PC-9 (cell line): ENCODE measurements at regions not wholly inside any gene's neighbourhood (a gene's known extent, or its start where the extent isn't known, plus 50 kb on each side); places are given as distances from the start of the nearest gene placed in this dataset.

Experiments used
- BruUV-seq: library from RNA; stranded (reverse); fragments of 400-500 nt; replicated peaks from 2 replicates; lab custom pipeline; 2021; lab: Mats Ljungman, UMichigan
- CTCF ChIA-PET: fragments of 300-600 bp; sonication (Branson Sonifier 250); formaldehyde crosslinking; loops from one replicate; lab custom pipeline; 2022; ENCODE audit warnings: antibody characterized with exemption; lab: Charles Lee
- POLR2A ChIA-PET: fragments of 300-600 bp; sonication (Branson Sonifier 250); formaldehyde crosslinking; loops from one replicate; lab custom pipeline; 2022; ENCODE audit warnings: antibody characterized with exemption; ENCODE audit not compliant: unreplicated experiment; lab: Charles Lee
- DNase-seq, 2 experiments: peaks; one replicate each; pipeline versions ENCODE4 v3.0.0 to v3.0.0-alpha.2; 2015 to 2022; ENCODE audit warnings: mixed read lengths in 1 of 2
- H2AFZ ChIP-seq: fragments of 200-600 bp; sonication (generic); 2 replicates; pipeline ENCODE4 v1.8.1; 2017; ENCODE audit warnings: antibody characterized with exemption
- H3F3A ChIP-seq: fragments of 200-600 bp; sonication (generic); 2 replicates; pipeline ENCODE4 v1.8.1; 2017; ENCODE audit warnings: antibody characterized with exemption, mild to moderate bottlenecking, low read depth; ENCODE audit not compliant: insufficient read depth
- H3K27ac ChIP-seq: fragments of 200-600 bp; sonication (generic); 2 replicates; pipeline ENCODE4 v1.6.1; 2016; ENCODE audit warnings: mixed run types
- H3K27me3 ChIP-seq: fragments of 200-600 bp; sonication (generic); 2 replicates; pipeline ENCODE4 v1.6.1; 2016; ENCODE audit warnings: low read depth, mixed run types; ENCODE audit not compliant: insufficient read depth
- H3K36me3 ChIP-seq: fragments of 200-600 bp; sonication (generic); 2 replicates; pipeline ENCODE4 v1.6.1; 2016; ENCODE audit warnings: low read depth, mixed run types
- H3K4me1 ChIP-seq: fragments of 200-600 bp; sonication (generic); replicated peaks from 2 replicates; pipeline ENCODE4 v1.6.1; 2016; ENCODE audit warnings: mixed run types; ENCODE audit not compliant: insufficient read depth
- H3K4me2 ChIP-seq: fragments of 200-600 bp; sonication (generic); 2 replicates; pipeline ENCODE4 v1.6.1; 2017; ENCODE audit warnings: mixed run types
- H3K4me3 ChIP-seq: fragments of 200-600 bp; sonication (generic); 2 replicates; pipeline ENCODE4 v1.6.1; 2016; ENCODE audit warnings: mixed run types
- H3K79me2 ChIP-seq: fragments of 200-600 bp; sonication (generic); 2 replicates; pipeline ENCODE4 v1.6.1; 2017; ENCODE audit warnings: low read depth, mixed run types
- H3K9me2 ChIP-seq: fragments of 200-600 bp; sonication (generic); 2 replicates; pipeline ENCODE4 v1.8.1; 2017; ENCODE audit warnings: mild to moderate bottlenecking; ENCODE audit not compliant: insufficient read depth
- H3K9me3 ChIP-seq: fragments of 200-600 bp; sonication (generic); 2 replicates; pipeline ENCODE4 v1.8.1; 2016; ENCODE audit warnings: low read depth; ENCODE audit not compliant: insufficient read depth
- H4K20me1 ChIP-seq: fragments of 200-600 bp; sonication (generic); 2 replicates; pipeline ENCODE4 v1.8.1; 2017; ENCODE audit not compliant: insufficient read depth
- EZH2 ChIP-seq: fragments of 200-600 bp; sonication (generic); IDR thresholded peaks from 2 replicates; pipeline ENCODE4 v1.8.0; 2017; ENCODE audit warnings: antibody characterized with exemption, low read depth
- intact Hi-C: fragments of 100-400 bp; cut with micrococcal nuclease; formaldehyde crosslinking; loops from one replicate; pipeline ENCODE4 v1.10.0; 2022; ENCODE audit not compliant: unreplicated experiment
- TF ChIP-seq, protein P1 (sequence below): fragments of 200-600 bp; sonication (generic); conservative IDR thresholded peaks from 2 replicates; pipeline ENCODE4 v1.6.1; 2017; ENCODE audit warnings: mixed run types, antibody characterized with exemption, mild to moderate bottlenecking, moderate library complexity

DNA sequence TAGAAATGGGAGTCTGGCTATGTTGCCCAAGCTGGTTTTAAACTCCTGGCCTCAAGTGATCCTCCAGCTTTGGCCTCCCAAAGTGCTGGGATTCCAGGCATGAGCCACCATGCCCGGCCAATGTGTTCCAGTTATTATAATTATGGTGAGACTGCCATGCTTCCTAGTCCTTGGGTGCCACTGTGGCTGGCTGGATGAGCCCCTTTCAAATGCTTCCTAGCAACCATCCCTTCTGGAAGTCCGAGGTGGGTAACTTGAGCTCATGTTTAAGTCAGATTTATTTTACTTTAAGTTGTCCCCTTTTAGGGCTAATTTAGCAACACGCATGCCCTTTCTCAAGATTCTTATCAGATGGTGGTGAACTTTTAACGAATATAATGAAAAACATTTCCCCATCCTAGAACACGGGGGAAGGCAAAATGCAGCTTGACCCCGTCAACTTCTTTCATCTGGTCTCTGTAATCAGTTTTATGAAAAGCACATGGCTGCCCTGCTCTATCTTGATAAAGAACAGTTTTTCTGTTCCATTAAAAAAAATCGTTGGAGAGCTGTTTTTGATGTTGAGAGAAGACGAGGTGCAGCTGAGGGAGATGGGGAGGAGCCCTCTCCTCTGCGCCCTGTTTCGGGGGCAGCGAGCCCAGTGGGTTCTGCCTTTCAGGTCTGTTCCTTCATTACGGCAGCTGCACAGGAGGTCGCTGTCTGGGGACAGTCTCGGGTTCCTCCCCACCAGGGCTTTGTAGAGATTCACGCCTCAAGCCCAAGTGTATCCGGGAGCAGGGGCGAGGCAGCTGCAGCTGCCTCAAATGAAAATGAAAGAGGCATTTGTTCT lies 61.0 kb upstream of the MKI67 start:
- Histone ChIP-seq H3K27me3 (peaks cover 28% of the 10 kb centered on the region; the same call in 1 of the 2 replicates), H3F3A (no peaks in the 10 kb centered on the region), H3K79me2 (no peaks in the 10 kb centered on the region), H3K4me3 (no peak overlapping the region), H3K9me2 (no peaks in the 10 kb centered on the region), H3K4me1 (no peaks in the 10 kb centered on the region), H3K36me3 (no peaks in the 10 kb centered on the region), H3K27ac (no peak overlapping the region), H3K9me3 (no peaks in the 10 kb centered on the region), H4K20me1 (no peaks in the 10 kb centered on the region), H3K4me2 (no peak overlapping the region), H2AFZ (no peak overlapping the region)
- no peak for DNase-seq
- ChIA-PET POLR2A (no interaction called here), CTCF (no interaction called here)
- intact Hi-C loops = no loop called here
- no TSS peak for BruUV-seq
- no peak for TF ChIP-seq EZH2

DNA sequence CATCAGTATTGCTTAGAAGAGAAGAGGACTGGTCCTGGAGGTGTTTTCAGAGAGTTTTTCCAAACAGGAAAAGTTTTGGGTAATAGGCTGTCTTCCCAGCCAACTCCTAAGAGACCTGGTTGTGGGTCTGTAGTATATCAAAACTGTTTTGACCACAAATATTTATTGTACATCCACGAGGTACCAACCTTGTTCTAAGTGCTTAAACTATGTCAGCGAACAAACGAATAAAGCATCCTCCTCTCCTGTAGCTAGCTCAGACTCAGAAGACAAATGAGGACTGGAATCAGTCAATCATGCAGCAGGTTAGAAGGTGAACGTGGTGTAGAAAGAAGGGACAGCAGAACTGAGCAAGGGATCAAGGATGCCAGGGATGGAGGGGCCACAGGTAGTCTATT lies 61.6 kb upstream of the MKI67 start:
- no peak overlapping the region for H3K4me2 ChIP-seq
- H4K20me1 ChIP-seq = no peaks in the 10 kb centered on the region
- H2AFZ ChIP-seq = no peak overlapping the region
- CTCF ChIA-PET = no interaction called here
- H3K4me3 ChIP-seq = no peak overlapping the region
- H3K9me2 ChIP-seq = no peaks in the 10 kb centered on the region
- no peaks in the 10 kb centered on the region for H3K9me3 ChIP-seq
- intact Hi-C loops = no loop called here
- H3K36me3 ChIP-seq = no peaks in the 10 kb centered on the region
- no peaks in the 10 kb centered on the region for H3K4me1 ChIP-seq
- no peak for DNase-seq
- no peaks in the 10 kb centered on the region for H3K79me2 ChIP-seq
- no TSS peak for BruUV-seq
- POLR2A ChIA-PET = no interaction called here
- peaks cover 28% of the 10 kb centered on the region; the same call in 1 of the 2 replicates for H3K27me3 ChIP-seq
- H3K27ac ChIP-seq = no peak overlapping the region
- TF ChIP-seq EZH2 = no peak
- TF ChIP-seq, protein P1, sequence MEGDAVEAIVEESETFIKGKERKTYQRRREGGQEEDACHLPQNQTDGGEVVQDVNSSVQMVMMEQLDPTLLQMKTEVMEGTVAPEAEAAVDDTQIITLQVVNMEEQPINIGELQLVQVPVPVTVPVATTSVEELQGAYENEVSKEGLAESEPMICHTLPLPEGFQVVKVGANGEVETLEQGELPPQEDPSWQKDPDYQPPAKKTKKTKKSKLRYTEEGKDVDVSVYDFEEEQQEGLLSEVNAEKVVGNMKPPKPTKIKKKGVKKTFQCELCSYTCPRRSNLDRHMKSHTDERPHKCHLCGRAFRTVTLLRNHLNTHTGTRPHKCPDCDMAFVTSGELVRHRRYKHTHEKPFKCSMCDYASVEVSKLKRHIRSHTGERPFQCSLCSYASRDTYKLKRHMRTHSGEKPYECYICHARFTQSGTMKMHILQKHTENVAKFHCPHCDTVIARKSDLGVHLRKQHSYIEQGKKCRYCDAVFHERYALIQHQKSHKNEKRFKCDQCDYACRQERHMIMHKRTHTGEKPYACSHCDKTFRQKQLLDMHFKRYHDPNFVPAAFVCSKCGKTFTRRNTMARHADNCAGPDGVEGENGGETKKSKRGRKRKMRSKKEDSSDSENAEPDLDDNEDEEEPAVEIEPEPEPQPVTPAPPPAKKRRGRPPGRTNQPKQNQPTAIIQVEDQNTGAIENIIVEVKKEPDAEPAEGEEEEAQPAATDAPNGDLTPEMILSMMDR = no peak
- no peaks in the 10 kb centered on the region for H3F3A ChIP-seq

DNA sequence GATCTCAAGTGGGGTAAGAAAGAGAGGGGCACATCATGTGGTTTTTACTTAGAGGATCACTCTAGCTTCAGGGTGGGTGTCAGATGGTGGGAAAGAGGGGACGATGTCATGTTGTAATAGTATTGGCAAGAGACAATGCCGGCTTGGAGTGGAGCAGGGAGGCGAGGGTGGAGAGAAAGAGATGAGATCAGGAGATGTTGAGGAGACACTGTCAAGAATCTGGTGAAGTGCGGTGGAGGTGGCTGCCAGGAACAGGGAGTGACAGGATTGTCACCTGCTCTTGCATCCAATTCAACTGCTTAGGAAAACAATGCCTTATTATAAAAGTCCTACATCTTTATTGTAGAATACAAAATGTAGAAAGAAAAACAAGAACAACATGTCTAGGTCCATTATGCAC lies 63.0 kb upstream of the MKI67 start:
- CTCF ChIA-PET = no interaction called here

More for the DNA sequence above, 63.0 kb upstream of the MKI67 start:
- Histone ChIP-seq H2AFZ (no peak overlapping the region), H3K27ac (no peak overlapping the region), H3K4me3 (no peak overlapping the region), H3K4me1 (no peaks in the 10 kb centered on the region), H3K9me2 (no peaks in the 10 kb centered on the region), H4K20me1 (no peaks in the 10 kb centered on the region), H3K79me2 (no peaks in the 10 kb centered on the region), H3K9me3 (no peaks in the 10 kb centered on the region), H3F3A (no peaks in the 10 kb centered on the region), H3K36me3 (no peaks in the 10 kb centered on the region), H3K27me3 (peaks cover 39% of the 10 kb centered on the region; the same call in 1 of the 2 replicates), H3K4me2 (no peak overlapping the region)
- TF ChIP-seq EZH2 = no peak
- TF ChIP-seq, protein P1 = no peak
- intact Hi-C loops = no loop called here
- POLR2A ChIA-PET = no interaction called here
- DNase-seq = no peak
- no TSS peak for BruUV-seq
